H9 (cell line): ENCODE measurements at regions not wholly inside any gene's neighbourhood (a gene's known extent, or its start where the extent isn't known, plus 50 kb on each side); places are given as distances from the start of the nearest gene placed in this dataset.

ENCODE experiments used
- DNase-seq: peaks from one replicate; pipeline ENCODE4 v3.0.0-alpha.2; 2017
- H2AFZ ChIP-seq: one replicate; pipeline ENCODE4 v1.6.1; 2013; ENCODE audit warnings: mild to moderate bottlenecking, low read length, control low read depth, moderate library complexity
- H2AK5ac ChIP-seq: 2 replicates; pipeline ENCODE4 v1.6.1; 2013; ENCODE audit warnings: low read length, control low read depth, mixed read lengths; ENCODE audit not compliant: insufficient read length
- H2BK120ac ChIP-seq: one replicate; pipeline ENCODE4 v1.6.1; 2013; ENCODE audit warnings: low read depth, mild to moderate bottlenecking, low read length, control low read depth, inconsistent platforms; ENCODE audit not compliant: poor library complexity, severe bottlenecking
- H2BK12ac ChIP-seq: 2 replicates; pipeline ENCODE4 v1.6.1; 2013; ENCODE audit warnings: low read length, control low read depth, mixed read lengths, low read depth; ENCODE audit not compliant: insufficient read length
- H2BK15ac ChIP-seq: 2 replicates; pipeline ENCODE4 v1.6.1; 2013; ENCODE audit warnings: low read depth, low read length, control low read depth
- H2BK20ac ChIP-seq: one replicate; pipeline ENCODE4 v1.6.1; 2013; ENCODE audit warnings: low read depth, mild to moderate bottlenecking, low read length, control low read depth, inconsistent platforms; ENCODE audit not compliant: poor library complexity, severe bottlenecking
- H2BK5ac ChIP-seq: 2 replicates; pipeline ENCODE4 v1.6.1; 2013; ENCODE audit warnings: low read length, control low read depth, mixed read lengths; ENCODE audit not compliant: insufficient read length
- H3K14ac ChIP-seq: 2 replicates; pipeline ENCODE4 v1.6.1; 2013; ENCODE audit warnings: low read length, control low read depth; ENCODE audit not compliant: insufficient read depth
- H3K18ac ChIP-seq: 2 replicates; pipeline ENCODE4 v1.6.1; 2013; ENCODE audit warnings: low read depth, mild to moderate bottlenecking, mixed read lengths, low read length, control low read depth; ENCODE audit not compliant: insufficient read length
- H3K23ac ChIP-seq: 2 replicates; pipeline ENCODE4 v1.6.1; 2013; ENCODE audit warnings: low read length, control low read depth, mixed read lengths, low read depth; ENCODE audit not compliant: insufficient read length
- H3K23me2 ChIP-seq: 2 replicates; pipeline ENCODE4 v1.6.1; 2013; ENCODE audit warnings: low read depth, mild to moderate bottlenecking, mixed read lengths, low read length, control low read depth; ENCODE audit not compliant: insufficient read length, poor library complexity, severe bottlenecking
- H3K27ac ChIP-seq: 2 replicates; pipeline ENCODE4 v1.5.1; 2013; ENCODE audit warnings: low read length, control low read depth, mixed read lengths, low read depth; ENCODE audit not compliant: insufficient read length
- H3K27me3 ChIP-seq: 2 replicates; pipeline ENCODE4 v1.6.1; 2013; ENCODE audit warnings: low read length, control low read depth, inconsistent platforms; ENCODE audit not compliant: insufficient read depth
- H3K4ac ChIP-seq: 2 replicates; pipeline ENCODE4 v1.6.1; 2013; ENCODE audit warnings: low read depth, mild to moderate bottlenecking, control low read depth, inconsistent platforms, low read length, moderate library complexity
- H3K4me1 ChIP-seq: 2 replicates; pipeline ENCODE4 v1.6.1; 2013; ENCODE audit warnings: low read length, control low read depth, inconsistent platforms; ENCODE audit not compliant: insufficient read depth
- H3K4me2 ChIP-seq: 2 replicates; pipeline ENCODE4 v1.6.1; 2013; ENCODE audit warnings: low read length, control low read depth, mixed read lengths; ENCODE audit not compliant: insufficient read length, insufficient read depth
- H3K56ac ChIP-seq: 2 replicates; pipeline ENCODE4 v1.6.1; 2013; ENCODE audit warnings: low read depth, mild to moderate bottlenecking, mixed read lengths, low read length, control low read depth; ENCODE audit not compliant: insufficient read length
- H3K79me1 ChIP-seq: 2 replicates; pipeline ENCODE4 v1.6.1; 2013; ENCODE audit warnings: low read depth, mild to moderate bottlenecking, moderate library complexity, low read length, control low read depth, inconsistent platforms; ENCODE audit not compliant: insufficient read depth, poor library complexity, severe bottlenecking
- H3K79me2 ChIP-seq: 2 replicates; pipeline ENCODE4 v1.6.1; 2013; ENCODE audit warnings: low read length, control low read depth, inconsistent platforms; ENCODE audit not compliant: insufficient read depth
- H3K9ac ChIP-seq: 2 replicates; pipeline ENCODE4 v1.6.1; 2013; ENCODE audit warnings: low read length, control low read depth, mixed read lengths; ENCODE audit not compliant: insufficient read length; ENCODE audit errors: extremely low read depth
- H3K9me3 ChIP-seq: one replicate; pipeline ENCODE4 v1.6.1; 2013; ENCODE audit warnings: low read depth, low read length, inconsistent platforms; ENCODE audit not compliant: control insufficient read depth
- H3T11ph ChIP-seq: one replicate; pipeline ENCODE4 v1.6.1; 2013; ENCODE audit warnings: mild to moderate bottlenecking, low read length, control low read depth, inconsistent platforms
- H4K20me1 ChIP-seq: one replicate; pipeline ENCODE4 v1.6.1; 2013; ENCODE audit not compliant: control insufficient read depth, insufficient read length, insufficient read depth
- H4K5ac ChIP-seq: 2 replicates; pipeline ENCODE4 v1.6.1; 2013; ENCODE audit warnings: low read depth, mild to moderate bottlenecking, mixed read lengths, low read length, control low read depth; ENCODE audit not compliant: insufficient read length
- H4K8ac ChIP-seq: replicated peaks from 2 replicates; pipeline ENCODE4 v1.6.1; 2013; ENCODE audit warnings: low read length, control low read depth, mixed read lengths, low read depth; ENCODE audit not compliant: insufficient read length
- H4K91ac ChIP-seq: 2 replicates; pipeline ENCODE4 v1.6.1; 2013; ENCODE audit warnings: low read depth, mild to moderate bottlenecking, moderate library complexity, mixed read lengths, low read length, control low read depth; ENCODE audit not compliant: insufficient read length
- H3K27ac Mint-ChIP-seq, 3 experiments: 2 replicates in 2 of 3; 3 replicates in 1 of 3; pipeline ENCODE4 v1.8.0; 2020 to 2021; ENCODE audit warnings: mixed read lengths in 3 of 3, mild to moderate bottlenecking in 1 of 3, moderate library complexity in 1 of 3
- H3K27me3 Mint-ChIP-seq: 2 replicates; pipeline ENCODE4 v1.8.0; 2021; ENCODE audit warnings: low read depth, mild to moderate bottlenecking, moderate library complexity, mixed read lengths
- H3K36me3 Mint-ChIP-seq, 3 experiments: 2 replicates in 2 of 3; 3 replicates in 1 of 3; pipeline ENCODE4 v1.8.0; 2020 to 2021; ENCODE audit warnings: low read depth in 3 of 3, mixed read lengths in 3 of 3; ENCODE audit not compliant: insufficient read depth in 1 of 3
- H3K4me1 Mint-ChIP-seq, 2 experiments: 2 replicates each; pipeline ENCODE4 v1.8.0; 2020; ENCODE audit warnings: mixed read lengths in 2 of 2
- H3K4me3 Mint-ChIP-seq, 2 experiments: 2 replicates in 1 of 2; 3 replicates in 1 of 2; pipeline ENCODE4 v1.8.0; 2020 to 2021; ENCODE audit warnings: mild to moderate bottlenecking in 2 of 2, mixed read lengths in 2 of 2, moderate library complexity in 1 of 2
- H3K9me3 Mint-ChIP-seq, 2 experiments: 2 replicates in 1 of 2; 3 replicates in 1 of 2; pipeline ENCODE4 v1.8.0; 2020; ENCODE audit warnings: mild to moderate bottlenecking in 2 of 2, mixed read lengths in 2 of 2, moderate library complexity in 1 of 2
- CTCF ChIP-seq: fragments of 200-600 bp; sonication (generic); conservative IDR thresholded peaks from 3 replicates; pipeline ENCODE4 v1.8.0; 2021; ENCODE audit warnings: antibody characterized with exemption, mild to moderate bottlenecking
- WGBS: extraction: QIAGEN DNeasy Blood & Tissue Kit; methylation state at CpG from one replicate; pipeline ENCODE4 v1.1.7; 2013; ENCODE audit warnings: missing lambda C conversion rate, low lambda C conversion rate, mixed read lengths; ENCODE audit not compliant: insufficient read length; ENCODE audit errors: extremely low coverage; 5-methylcytosine and 5-hydroxymethylcytosine counted together

- no peaks in the 10 kb centered on the region for H3K79me2 ChIP-seq
- H3K4me2 ChIP-seq = no peak overlapping the region
- H3K4ac ChIP-seq = no peak overlapping the region
- H3K27me3 ChIP-seq = no peaks in the 10 kb centered on the region
- H4K20me1 ChIP-seq = no peaks in the 10 kb centered on the region
- H3K9ac ChIP-seq = no peak overlapping the region
- no peak overlapping the region for H2BK120ac ChIP-seq
- H3K27ac Mint-ChIP-seq = peak overlapping the region in 1 of 3 experiments; percentile 92; a peak in 1 of 7 replicates
- no peak overlapping the region for H2AK5ac ChIP-seq
- WGBS = no CpG with 5 or more reads among the region's 3 CpGs
- TF ChIP-seq CTCF = no peak
- DNase-seq = no peak
- peaks cover 2 to 8% (median 7%) of the 10 kb centered on the region in 3 experiments; a peak in 5 of 7 replicates for H3K36me3 Mint-ChIP-seq
- H3K23me2 ChIP-seq = no peaks in the 10 kb centered on the region
- H3K79me1 ChIP-seq = no peaks in the 10 kb centered on the region
- no peak overlapping the region for H4K91ac ChIP-seq
- no peak overlapping the region for H3T11ph ChIP-seq
- no peak overlapping the region for H2BK5ac ChIP-seq
- peaks cover 13 to 14% of the 10 kb centered on the region in 2 experiments for H3K9me3 Mint-ChIP-seq
- no peak overlapping the region for H2AFZ ChIP-seq
- H3K9me3 ChIP-seq = no peaks in the 10 kb centered on the region
- H4K5ac ChIP-seq = no peak overlapping the region
- H3K4me1 Mint-ChIP-seq = peaks cover 11 to 12% of the 10 kb centered on the region in 2 experiments
- H3K27me3 Mint-ChIP-seq = no peaks in the 10 kb centered on the region
- H3K4me3 Mint-ChIP-seq = no peak overlapping the region
- no peak overlapping the region for H2BK15ac ChIP-seq
- H3K4me1 ChIP-seq = peaks cover 6% of the 10 kb centered on the region
- H3K27ac ChIP-seq = no peak overlapping the region
- no peak overlapping the region for H3K23ac ChIP-seq
- no peak overlapping the region for H2BK12ac ChIP-seq
- no peak overlapping the region for H3K56ac ChIP-seq
- no peak overlapping the region for H2BK20ac ChIP-seq
- no peak overlapping the region for H3K18ac ChIP-seq
- no peak overlapping the region for H4K8ac ChIP-seq
- H3K14ac ChIP-seq = no peak overlapping the region
Measured at GRCh38 chr9:71333321-71333720, 211.9 kb upstream of the TRPM3 start.
